Ishikawa (cell line): ENCODE measurements at regions not wholly inside any gene's neighbourhood (a gene's known extent, or its start where the extent isn't known, plus 50 kb on each side); places are given as distances from the start of the nearest gene placed in this dataset.

ENCODE experiments used
- CEBPB ChIP-seq: IDR thresholded peaks from 2 replicates; pipeline ENCODE4 v1.6.1; 2012
- EGR1 ChIP-seq: IDR thresholded peaks from 2 replicates; pipeline ENCODE4 v1.6.1; 2012
- EP300 ChIP-seq: IDR thresholded peaks from 2 replicates; pipeline ENCODE4 v1.6.1; 2012; ENCODE audit warnings: borderline replicate concordance
- FOXM1 ChIP-seq: IDR thresholded peaks from 2 replicates; pipeline ENCODE4 v1.6.1; 2012; ENCODE audit warnings: low read depth, borderline replicate concordance
- NFIC ChIP-seq: IDR thresholded peaks from 2 replicates; pipeline ENCODE4 v1.6.1; 2012
- RAD21 ChIP-seq: IDR thresholded peaks from 2 replicates; pipeline ENCODE4 v1.6.1; 2012; ENCODE audit warnings: low read depth
- TAF1 ChIP-seq: IDR thresholded peaks from 2 replicates; pipeline ENCODE4 v1.6.1; 2012; ENCODE audit warnings: low read depth, mild to moderate bottlenecking
- TCF12 ChIP-seq: IDR thresholded peaks from 2 replicates; pipeline ENCODE4 v1.6.1; 2012; ENCODE audit warnings: low read depth
- TEAD4 ChIP-seq: IDR thresholded peaks from 2 replicates; pipeline ENCODE4 v1.6.1; 2012
- USF1 ChIP-seq: IDR thresholded peaks from 2 replicates; pipeline ENCODE4 v1.6.1; 2012
- YY1 ChIP-seq: IDR thresholded peaks from 2 replicates; pipeline ENCODE4 v1.6.1; 2012; ENCODE audit warnings: low read depth
- ZBTB7A ChIP-seq: IDR thresholded peaks from 2 replicates; pipeline ENCODE4 v1.6.1; 2012; ENCODE audit warnings: low read depth
- TF ChIP-seq, protein P1 (sequence below): IDR thresholded peaks from 2 replicates; pipeline ENCODE4 v1.6.1; 2012
- TF ChIP-seq, protein P2 (sequence below): IDR thresholded peaks from 2 replicates; pipeline ENCODE4 v1.6.1; 2012; ENCODE audit warnings: low read depth, mild to moderate bottlenecking

DNA sequence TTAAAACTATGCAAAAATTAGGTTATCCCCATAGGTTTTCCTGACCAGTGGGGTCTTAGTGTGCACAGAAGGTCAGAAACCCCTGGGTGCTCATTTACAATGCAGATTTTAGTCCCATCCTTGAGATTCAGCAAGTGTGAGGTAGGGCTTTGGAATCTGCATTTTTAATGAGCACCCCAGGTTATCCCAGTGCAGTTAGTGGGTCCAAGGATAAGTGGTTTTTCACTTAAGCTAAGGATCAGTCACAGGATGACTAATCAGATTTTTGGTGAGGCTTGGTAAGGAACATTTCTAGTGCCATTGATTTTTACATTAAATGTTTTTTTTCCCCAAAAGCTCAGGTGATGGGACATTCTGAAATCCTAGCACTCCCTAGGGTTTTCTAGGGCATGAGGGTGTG lies 50.7 kb upstream of the MGAT5 start:
- TF ChIP-seq NFIC (no peak), EP300 (no peak), TEAD4 (no peak), FOXM1 (no peak), USF1 (no peak), RAD21 (no peak), EGR1 (no peak), YY1 (no peak), CEBPB (no peak), TCF12 (no peak), TAF1 (no peak), ZBTB7A (no peak)
- TF ChIP-seq, protein P1, sequence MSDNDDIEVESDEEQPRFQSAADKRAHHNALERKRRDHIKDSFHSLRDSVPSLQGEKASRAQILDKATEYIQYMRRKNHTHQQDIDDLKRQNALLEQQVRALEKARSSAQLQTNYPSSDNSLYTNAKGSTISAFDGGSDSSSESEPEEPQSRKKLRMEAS: no peak
- TF ChIP-seq, protein P2, sequence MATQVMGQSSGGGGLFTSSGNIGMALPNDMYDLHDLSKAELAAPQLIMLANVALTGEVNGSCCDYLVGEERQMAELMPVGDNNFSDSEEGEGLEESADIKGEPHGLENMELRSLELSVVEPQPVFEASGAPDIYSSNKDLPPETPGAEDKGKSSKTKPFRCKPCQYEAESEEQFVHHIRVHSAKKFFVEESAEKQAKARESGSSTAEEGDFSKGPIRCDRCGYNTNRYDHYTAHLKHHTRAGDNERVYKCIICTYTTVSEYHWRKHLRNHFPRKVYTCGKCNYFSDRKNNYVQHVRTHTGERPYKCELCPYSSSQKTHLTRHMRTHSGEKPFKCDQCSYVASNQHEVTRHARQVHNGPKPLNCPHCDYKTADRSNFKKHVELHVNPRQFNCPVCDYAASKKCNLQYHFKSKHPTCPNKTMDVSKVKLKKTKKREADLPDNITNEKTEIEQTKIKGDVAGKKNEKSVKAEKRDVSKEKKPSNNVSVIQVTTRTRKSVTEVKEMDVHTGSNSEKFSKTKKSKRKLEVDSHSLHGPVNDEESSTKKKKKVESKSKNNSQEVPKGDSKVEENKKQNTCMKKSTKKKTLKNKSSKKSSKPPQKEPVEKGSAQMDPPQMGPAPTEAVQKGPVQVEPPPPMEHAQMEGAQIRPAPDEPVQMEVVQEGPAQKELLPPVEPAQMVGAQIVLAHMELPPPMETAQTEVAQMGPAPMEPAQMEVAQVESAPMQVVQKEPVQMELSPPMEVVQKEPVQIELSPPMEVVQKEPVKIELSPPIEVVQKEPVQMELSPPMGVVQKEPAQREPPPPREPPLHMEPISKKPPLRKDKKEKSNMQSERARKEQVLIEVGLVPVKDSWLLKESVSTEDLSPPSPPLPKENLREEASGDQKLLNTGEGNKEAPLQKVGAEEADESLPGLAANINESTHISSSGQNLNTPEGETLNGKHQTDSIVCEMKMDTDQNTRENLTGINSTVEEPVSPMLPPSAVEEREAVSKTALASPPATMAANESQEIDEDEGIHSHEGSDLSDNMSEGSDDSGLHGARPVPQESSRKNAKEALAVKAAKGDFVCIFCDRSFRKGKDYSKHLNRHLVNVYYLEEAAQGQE: no peak
